HEK293 (cell line): ENCODE measurements at regions not wholly inside any gene's neighbourhood (a gene's known extent, or its start where the extent isn't known, plus 50 kb on each side); places are given as distances from the start of the nearest gene placed in this dataset.

ENCODE experiments used
- CTCF ChIA-PET: fragments of 350-600 bp; formaldehyde crosslinking; extraction: SDS; loops from one replicate; lab custom pipeline; 2021; ENCODE audit warnings: antibody characterized with exemption; lab: Yijun Ruan, JAX
- POLR2A ChIA-PET: fragments of 300-600 bp; formaldehyde crosslinking; extraction: SDS; loops from one replicate; lab custom pipeline; 2020; ENCODE audit warnings: antibody characterized with exemption, inconsistent platforms; lab: Yijun Ruan, JAX
- H3K27ac ChIP-seq: fragments of 200-500 bp; sonication (Bioruptor generic); 2 replicates; pipeline ENCODE4 v1.5.1; 2014; ENCODE audit warnings: low read depth, low read length, control low read depth, inconsistent platforms; ENCODE audit errors: extremely low read depth
- H3K36me3 ChIP-seq, 2 experiments: fragments of 200-500 bp in 1 of 2; sonication (Bioruptor generic) in 1 of 2; 1 replicate in 1 of 2; 2 replicates in 1 of 2; pipeline ENCODE4 v1.5.1; 2014 to 2017; ENCODE audit warnings: inconsistent platforms in 2 of 2, low read length in 2 of 2; ENCODE audit not compliant: control insufficient read depth in 2 of 2, insufficient read depth in 1 of 2
- H3K4me1 ChIP-seq: fragments of 200-500 bp; sonication (Bioruptor generic); 2 replicates; pipeline ENCODE4 v1.5.1; 2014; ENCODE audit warnings: mild to moderate bottlenecking, low read length, inconsistent platforms; ENCODE audit not compliant: control insufficient read depth, insufficient read depth
- H3K4me3 ChIP-seq: 2 replicates; pipeline ENCODE4 v1.5.1; 2011; ENCODE audit warnings: low read depth, mild to moderate bottlenecking, control low read depth, low read length, moderate library complexity
- H3K9me3 ChIP-seq: fragments of 200-500 bp; sonication (Bioruptor generic); 2 replicates; pipeline ENCODE4 v1.5.1; 2014; ENCODE audit warnings: low read depth, low read length, inconsistent platforms; ENCODE audit not compliant: control insufficient read depth, insufficient read depth
- GLI2 ChIP-seq: fragments of 450-650 bp; formaldehyde crosslinking; IDR thresholded peaks from 2 replicates; pipeline ENCODE4; 2017; ENCODE audit warnings: missing biosample characterization, missing genetic modification characterization, low read depth, borderline replicate concordance
- GLIS2 ChIP-seq: fragments of 450-650 bp; formaldehyde crosslinking; IDR thresholded peaks from 2 replicates; pipeline ENCODE4 v1.5.1; 2016; ENCODE audit warnings: missing biosample characterization, missing genetic modification characterization
- KLF1 ChIP-seq: fragments of 450-650 bp; formaldehyde crosslinking; IDR thresholded peaks from 2 replicates; pipeline ENCODE4 v1.5.1; 2016; ENCODE audit warnings: missing biosample characterization, missing genetic modification characterization
- KLF8 ChIP-seq: fragments of 450-650 bp; formaldehyde crosslinking; IDR thresholded peaks from 2 replicates; pipeline ENCODE4 v1.5.1; 2016; ENCODE audit warnings: missing biosample characterization, missing genetic modification characterization
- ZBTB20 ChIP-seq: fragments of 450-650 bp; formaldehyde crosslinking; IDR thresholded peaks from 2 replicates; pipeline ENCODE4 v1.5.1; 2016; ENCODE audit warnings: missing biosample characterization, missing genetic modification characterization
- ZBTB44 ChIP-seq: fragments of 450-650 bp; IDR thresholded peaks from 2 replicates; pipeline ENCODE4 v1.5.1; 2018; ENCODE audit warnings: missing biosample characterization, mild to moderate bottlenecking, missing genetic modification characterization
- ZBTB48 ChIP-seq: fragments of 450-650 bp; formaldehyde crosslinking; IDR thresholded peaks from 2 replicates; pipeline ENCODE4 v1.5.1; 2016; ENCODE audit warnings: missing biosample characterization, missing genetic modification characterization
- ZNF114 ChIP-seq: fragments of 450-650 bp; formaldehyde crosslinking; IDR thresholded peaks from 2 replicates; pipeline ENCODE4 v1.5.0; 2017; ENCODE audit warnings: missing biosample characterization, missing genetic modification characterization
- ZNF324 ChIP-seq: fragments of 450-650 bp; formaldehyde crosslinking; IDR thresholded peaks from 2 replicates; pipeline ENCODE4 v1.5.1; 2016; ENCODE audit warnings: missing biosample characterization, missing genetic modification characterization
- ZNF398 ChIP-seq: fragments of 450-650 bp; formaldehyde crosslinking; IDR thresholded peaks from 2 replicates; pipeline ENCODE4 v1.5.1; 2017; ENCODE audit warnings: missing biosample characterization, missing genetic modification characterization
- ZNF514 ChIP-seq: fragments of 450-650 bp; formaldehyde crosslinking; IDR thresholded peaks from 2 replicates; pipeline ENCODE4 v1.5.1; 2016; ENCODE audit warnings: missing biosample characterization, missing genetic modification characterization
- ZNF530 ChIP-seq: fragments of 450-650 bp; formaldehyde crosslinking; IDR thresholded peaks from 2 replicates; pipeline ENCODE4 v1.5.1; 2016; ENCODE audit warnings: low read depth, missing biosample characterization, missing genetic modification characterization
- ZNF548 ChIP-seq: fragments of 450-650 bp; formaldehyde crosslinking; IDR thresholded peaks from 2 replicates; pipeline ENCODE4 v1.5.1; 2016; ENCODE audit warnings: missing biosample characterization, missing genetic modification characterization
- ZNF571 ChIP-seq: fragments of 450-650 bp; formaldehyde crosslinking; IDR thresholded peaks from 2 replicates; pipeline ENCODE4 v1.5.0; 2017; ENCODE audit warnings: missing biosample characterization, missing genetic modification characterization
- ZNF664 ChIP-seq: fragments of 450-650 bp; formaldehyde crosslinking; IDR thresholded peaks from 2 replicates; pipeline ENCODE4 v1.5.1; 2016; ENCODE audit warnings: missing biosample characterization, missing genetic modification characterization
- ZNF747 ChIP-seq: fragments of 450-650 bp; formaldehyde crosslinking; IDR thresholded peaks from 2 replicates; pipeline ENCODE4 v1.5.1; 2016; ENCODE audit warnings: missing biosample characterization, missing genetic modification characterization
- ZNF777 ChIP-seq: fragments of 450-650 bp; formaldehyde crosslinking; IDR thresholded peaks from 2 replicates; pipeline ENCODE4 v1.5.1; 2017; ENCODE audit warnings: missing biosample characterization, missing genetic modification characterization, borderline replicate concordance
- ZNF843 ChIP-seq: fragments of 450-650 bp; formaldehyde crosslinking; IDR thresholded peaks from 2 replicates; pipeline ENCODE4 v1.5.1; 2016; ENCODE audit warnings: missing biosample characterization, missing genetic modification characterization
- TF ChIP-seq, protein P1 (sequence below): fragments of 450-650 bp; formaldehyde crosslinking; IDR thresholded peaks from 2 replicates; pipeline ENCODE4 v1.5.1; 2016; ENCODE audit warnings: missing biosample characterization, missing genetic modification characterization
- TF ChIP-seq, protein P2 (sequence below): fragments of 450-650 bp; formaldehyde crosslinking; IDR thresholded peaks from 2 replicates; pipeline ENCODE4 v1.5.1; 2016; ENCODE audit warnings: missing biosample characterization, missing genetic modification characterization
- TF ChIP-seq, protein P3 (sequence below): fragments of 450-650 bp; formaldehyde crosslinking; IDR thresholded peaks from 2 replicates; pipeline ENCODE4 v1.5.1; 2016; ENCODE audit warnings: missing biosample characterization, missing genetic modification characterization

DNA sequence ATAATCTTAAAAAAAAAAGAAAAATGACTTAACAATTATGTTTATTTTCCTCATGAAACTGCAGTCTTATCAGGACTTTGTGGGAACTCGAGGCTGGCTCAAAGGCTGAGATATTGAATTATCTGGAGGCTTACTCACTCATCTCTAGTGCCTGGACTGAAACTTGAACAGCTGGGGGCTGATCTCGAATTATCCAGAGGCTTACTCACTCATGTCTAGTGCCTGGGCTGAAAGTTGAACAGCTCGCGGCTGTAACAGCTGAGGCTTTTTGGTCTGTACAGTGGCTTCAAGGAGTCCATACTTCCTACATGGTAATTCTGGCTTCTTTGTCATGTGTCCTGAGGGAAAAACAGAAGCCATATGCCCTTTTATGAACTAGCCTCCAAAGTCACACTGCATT, 371.9 kb downstream of the CETN3 start (continued):
- TF ChIP-seq ZNF514 (tag by site-specific recombination) (no peak), ZNF114 (tag by site-specific recombination) (no peak), ZNF530 (tag by site-specific recombination) (no peak)

- H3K4me1 ChIP-seq = no peaks in the 10 kb centered on the region
- TF ChIP-seq GLIS2 (tag by site-specific recombination) = no peak
- no peak for TF ChIP-seq ZNF664 (tag by site-specific recombination)
- TF ChIP-seq, protein P1, sequence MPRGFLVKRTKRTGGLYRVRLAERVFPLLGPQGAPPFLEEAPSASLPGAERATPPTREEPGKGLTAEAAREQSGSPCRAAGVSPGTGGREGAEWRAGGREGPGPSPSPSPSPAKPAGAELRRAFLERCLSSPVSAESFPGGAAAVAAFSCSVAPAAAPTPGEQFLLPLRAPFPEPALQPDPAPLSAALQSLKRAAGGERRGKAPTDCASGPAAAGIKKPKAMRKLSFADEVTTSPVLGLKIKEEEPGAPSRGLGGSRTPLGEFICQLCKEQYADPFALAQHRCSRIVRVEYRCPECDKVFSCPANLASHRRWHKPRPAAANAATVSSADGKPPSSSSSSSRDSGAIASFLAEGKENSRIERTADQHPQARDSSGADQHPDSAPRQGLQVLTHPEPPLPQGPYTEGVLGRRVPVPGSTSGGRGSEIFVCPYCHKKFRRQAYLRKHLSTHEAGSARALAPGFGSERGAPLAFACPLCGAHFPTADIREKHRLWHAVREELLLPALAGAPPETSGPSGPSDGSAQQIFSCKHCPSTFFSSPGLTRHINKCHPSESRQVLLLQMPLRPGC = no peak
- TF ChIP-seq ZNF747 (tag by site-specific recombination) = no peak
- no peak for TF ChIP-seq ZNF843
- TF ChIP-seq ZNF398 (tag by site-specific recombination) = no peak
- TF ChIP-seq ZNF571 (tag by site-specific recombination) = no peak
- TF ChIP-seq ZNF777 (tag by site-specific recombination) = no peak
- TF ChIP-seq KLF1 (tag by site-specific recombination) = no peak
- no peak for TF ChIP-seq KLF8 (tag by site-specific recombination)
- no peak for TF ChIP-seq ZNF324 (tag by site-specific recombination)
- no peak for TF ChIP-seq ZBTB48 (tag by site-specific recombination)
- no peak for TF ChIP-seq ZBTB20 (tag by site-specific recombination)
- no peak for TF ChIP-seq ZNF548
- TF ChIP-seq, protein P2, sequence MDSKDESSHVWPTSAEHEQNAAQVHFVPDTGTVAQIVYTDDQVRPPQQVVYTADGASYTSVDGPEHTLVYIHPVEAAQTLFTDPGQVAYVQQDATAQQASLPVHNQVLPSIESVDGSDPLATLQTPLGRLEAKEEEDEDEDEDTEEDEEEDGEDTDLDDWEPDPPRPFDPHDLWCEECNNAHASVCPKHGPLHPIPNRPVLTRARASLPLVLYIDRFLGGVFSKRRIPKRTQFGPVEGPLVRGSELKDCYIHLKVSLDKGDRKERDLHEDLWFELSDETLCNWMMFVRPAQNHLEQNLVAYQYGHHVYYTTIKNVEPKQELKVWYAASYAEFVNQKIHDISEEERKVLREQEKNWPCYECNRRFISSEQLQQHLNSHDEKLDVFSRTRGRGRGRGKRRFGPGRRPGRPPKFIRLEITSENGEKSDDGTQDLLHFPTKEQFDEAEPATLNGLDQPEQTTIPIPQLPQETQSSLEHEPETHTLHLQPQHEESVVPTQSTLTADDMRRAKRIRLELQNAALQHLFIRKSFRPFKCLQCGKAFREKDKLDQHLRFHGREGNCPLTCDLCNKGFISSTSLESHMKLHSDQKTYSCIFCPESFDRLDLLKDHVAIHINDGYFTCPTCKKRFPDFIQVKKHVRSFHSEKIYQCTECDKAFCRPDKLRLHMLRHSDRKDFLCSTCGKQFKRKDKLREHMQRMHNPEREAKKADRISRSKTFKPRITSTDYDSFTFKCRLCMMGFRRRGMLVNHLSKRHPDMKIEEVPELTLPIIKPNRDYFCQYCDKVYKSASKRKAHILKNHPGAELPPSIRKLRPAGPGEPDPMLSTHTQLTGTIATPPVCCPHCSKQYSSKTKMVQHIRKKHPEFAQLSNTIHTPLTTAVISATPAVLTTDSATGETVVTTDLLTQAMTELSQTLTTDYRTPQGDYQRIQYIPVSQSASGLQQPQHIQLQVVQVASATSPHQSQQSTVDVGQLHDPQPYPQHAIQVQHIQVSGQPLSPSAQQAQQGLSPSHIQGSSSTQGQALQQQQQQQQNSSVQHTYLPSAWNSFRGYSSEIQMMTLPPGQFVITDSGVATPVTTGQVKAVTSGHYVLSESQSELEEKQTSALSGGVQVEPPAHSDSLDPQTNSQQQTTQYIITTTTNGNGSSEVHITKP (tag by site-specific recombination) = no peak
- no peak for TF ChIP-seq ZNF530 (tag by site-specific recombination)
- TF ChIP-seq ZBTB44 (tag by site-specific recombination) = no peak
- TF ChIP-seq GLI2 (tag by site-specific recombination) = no peak
- TF ChIP-seq, protein P3, sequence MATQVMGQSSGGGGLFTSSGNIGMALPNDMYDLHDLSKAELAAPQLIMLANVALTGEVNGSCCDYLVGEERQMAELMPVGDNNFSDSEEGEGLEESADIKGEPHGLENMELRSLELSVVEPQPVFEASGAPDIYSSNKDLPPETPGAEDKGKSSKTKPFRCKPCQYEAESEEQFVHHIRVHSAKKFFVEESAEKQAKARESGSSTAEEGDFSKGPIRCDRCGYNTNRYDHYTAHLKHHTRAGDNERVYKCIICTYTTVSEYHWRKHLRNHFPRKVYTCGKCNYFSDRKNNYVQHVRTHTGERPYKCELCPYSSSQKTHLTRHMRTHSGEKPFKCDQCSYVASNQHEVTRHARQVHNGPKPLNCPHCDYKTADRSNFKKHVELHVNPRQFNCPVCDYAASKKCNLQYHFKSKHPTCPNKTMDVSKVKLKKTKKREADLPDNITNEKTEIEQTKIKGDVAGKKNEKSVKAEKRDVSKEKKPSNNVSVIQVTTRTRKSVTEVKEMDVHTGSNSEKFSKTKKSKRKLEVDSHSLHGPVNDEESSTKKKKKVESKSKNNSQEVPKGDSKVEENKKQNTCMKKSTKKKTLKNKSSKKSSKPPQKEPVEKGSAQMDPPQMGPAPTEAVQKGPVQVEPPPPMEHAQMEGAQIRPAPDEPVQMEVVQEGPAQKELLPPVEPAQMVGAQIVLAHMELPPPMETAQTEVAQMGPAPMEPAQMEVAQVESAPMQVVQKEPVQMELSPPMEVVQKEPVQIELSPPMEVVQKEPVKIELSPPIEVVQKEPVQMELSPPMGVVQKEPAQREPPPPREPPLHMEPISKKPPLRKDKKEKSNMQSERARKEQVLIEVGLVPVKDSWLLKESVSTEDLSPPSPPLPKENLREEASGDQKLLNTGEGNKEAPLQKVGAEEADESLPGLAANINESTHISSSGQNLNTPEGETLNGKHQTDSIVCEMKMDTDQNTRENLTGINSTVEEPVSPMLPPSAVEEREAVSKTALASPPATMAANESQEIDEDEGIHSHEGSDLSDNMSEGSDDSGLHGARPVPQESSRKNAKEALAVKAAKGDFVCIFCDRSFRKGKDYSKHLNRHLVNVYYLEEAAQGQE (tag by site-specific recombination) = no peak
- no peaks in the 10 kb centered on the region for H3K9me3 ChIP-seq
- POLR2A ChIA-PET = no interaction called here
- CTCF ChIA-PET = interaction anchor here (0.6 kb wide), 1 partner anchor 726 kb away, joined by 3 read pairs; no protein-coding TSS in a partner anchor
- H3K4me3 ChIP-seq = no peak overlapping the region
- H3K27ac ChIP-seq = no peak overlapping the region
- no peaks in the 10 kb centered on the region for H3K36me3 ChIP-seq
These were observed 386.9 kb downstream of the CETN3 start for GRCh38 chr5:90022711-90023053.
